H1 (cell line): ENCODE measurements at regions not wholly inside any gene's neighbourhood (a gene's known extent, or its start where the extent isn't known, plus 50 kb on each side); places are given as distances from the start of the nearest gene placed in this dataset.

ENCODE experiments used
- BRCA1 ChIP-seq: IDR thresholded peaks from 2 replicates; pipeline ENCODE4 v1.6.1; 2012; ENCODE audit warnings: low read depth, low read length, improper control_type of control experiment
- KDM5A ChIP-seq: fragments of 200-600 bp; IDR thresholded peaks from 2 replicates; pipeline ENCODE4 v1.7.1; 2012; ENCODE audit warnings: mild to moderate bottlenecking, low read length, inconsistent platforms, mixed read lengths
- SIX5 ChIP-seq: IDR thresholded peaks from 2 replicates; pipeline ENCODE4 v1.6.1; 2011; ENCODE audit warnings: mild to moderate bottlenecking, low read depth, low read length
- SP2 ChIP-seq: IDR thresholded peaks from 2 replicates; pipeline ENCODE4 v1.6.1; 2012; ENCODE audit warnings: mild to moderate bottlenecking, low read length, inconsistent platforms

- no peak for TF ChIP-seq SP2
- TF ChIP-seq KDM5A = no peak
- no peak for TF ChIP-seq BRCA1
- no peak for TF ChIP-seq SIX5
Measured at GRCh38 chrY:19065119-19065518, 291.6 kb upstream of the HSFY2 start (continued).
